Natural killer cell (primary cell): ENCODE measurements at regions not wholly inside any gene's neighbourhood (a gene's known extent, or its start where the extent isn't known, plus 50 kb on each side); places are given as distances from the start of the nearest gene placed in this dataset.

Experiments used
- ATAC-seq, 3 donors: fragments of 150-1000 bp in 2 of 3; fragments of 200-7000 bp in 1 of 3; cut with Tn5 transposase; 1 replicate in 1 of 3; 2 replicates in 2 of 3; pipeline ENCODE4 v1.10.0; 2021; ENCODE audit warnings: mild to moderate bottlenecking in 2 of 3, moderate library complexity in 2 of 3
- DNase-seq, 2 donors: peaks; one replicate each; pipeline versions ENCODE4 v3.0.0 to v3.0.0-alpha.2; 2013 to 2021; ENCODE audit warnings: mixed read lengths in 1 of 2
- H3K27ac ChIP-seq: one replicate; pipeline ENCODE4 v1.5.1; 2013; ENCODE audit warnings: mild to moderate bottlenecking, low read length
- H3K27me3 ChIP-seq: one replicate; pipeline ENCODE4 v1.6.1; 2013; ENCODE audit warnings: low read length; ENCODE audit not compliant: control insufficient read depth, insufficient read depth
- H3K36me3 ChIP-seq: one replicate; pipeline ENCODE4 v1.6.1; 2013; ENCODE audit warnings: low read length; ENCODE audit not compliant: control insufficient read depth, insufficient read depth
- H3K4me1 ChIP-seq: one replicate; pipeline ENCODE4 v1.6.1; 2013; ENCODE audit warnings: low read length; ENCODE audit not compliant: control insufficient read depth, insufficient read depth
- H3K4me3 ChIP-seq: one replicate; pipeline ENCODE4 v1.5.1; 2013; ENCODE audit warnings: low read length
- H3K9me3 ChIP-seq: one replicate; pipeline ENCODE4 v1.6.1; 2013; ENCODE audit warnings: low read length; ENCODE audit not compliant: control insufficient read depth, insufficient read depth
- H3K27ac Mint-ChIP-seq, 2 donors: one replicate each; pipeline ENCODE4 v1.8.0; 2022; ENCODE audit warnings: mild to moderate bottlenecking in 2 of 2, mixed read lengths in 2 of 2, moderate library complexity in 1 of 2
- H3K27me3 Mint-ChIP-seq, 2 donors: one replicate each; pipeline ENCODE4 v1.8.0; 2022; ENCODE audit warnings: low read depth in 2 of 2, mixed read lengths in 2 of 2
- H3K36me3 Mint-ChIP-seq: one replicate; pipeline ENCODE4 v1.8.0; 2022; ENCODE audit warnings: mixed read lengths
- H3K4me1 Mint-ChIP-seq, 2 donors: one replicate each; pipeline ENCODE4 v1.8.0; 2022; ENCODE audit warnings: mixed read lengths in 2 of 2
- H3K4me3 Mint-ChIP-seq: one replicate; pipeline ENCODE4 v1.8.0; 2022; ENCODE audit warnings: mild to moderate bottlenecking, moderate library complexity, mixed read lengths
- H3K9me3 Mint-ChIP-seq, 2 donors: one replicate each; pipeline ENCODE4 v1.8.0; 2022; ENCODE audit warnings: mixed read lengths in 2 of 2
- WGBS: methylation state at CpG from one replicate; pipeline ENCODE4 v1.1.7; 2013; ENCODE audit warnings: missing lambda C conversion rate; ENCODE audit not compliant: insufficient coverage; 5-methylcytosine and 5-hydroxymethylcytosine counted together
- intact Hi-C: fragments of 100-400 bp; cut with micrococcal nuclease; formaldehyde crosslinking; loops from one replicate; pipeline ENCODE4 v1.14.2; 2022
- TF ChIP-seq, protein P1 (sequence below): fragments of 200-600 bp; IDR thresholded peaks from one replicate; pipeline ENCODE4 v1.8.0; 2022; ENCODE audit warnings: antibody characterized with exemption

DNA sequence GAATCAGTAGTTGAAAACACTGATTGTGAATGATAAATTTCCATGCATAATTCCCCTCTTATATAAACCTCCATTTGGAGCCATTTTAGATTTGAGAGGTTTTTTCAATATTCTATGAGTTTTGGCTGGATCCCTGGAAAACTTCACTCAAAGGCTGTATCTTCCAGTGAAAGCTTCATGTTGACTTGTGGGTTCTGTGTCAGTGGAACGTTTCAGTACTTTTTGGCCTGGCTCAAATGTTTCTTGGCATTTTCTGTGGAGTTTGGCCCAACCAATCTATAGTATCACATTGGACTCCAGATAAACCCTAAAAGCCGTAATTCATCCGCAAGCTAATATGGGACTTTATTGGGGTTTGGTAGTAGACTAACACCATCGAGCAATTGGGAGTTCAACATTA lies 172.6 kb upstream of the PRPS1L1 start:
- no peak overlapping the region for H3K27ac ChIP-seq
- H3K4me3 ChIP-seq: no peak overlapping the region
- ATAC-seq: no peak
- no peaks in the 10 kb centered on the region for H3K27me3 ChIP-seq
- H3K9me3 ChIP-seq: no peaks in the 10 kb centered on the region
- no peaks in the 10 kb centered on the region for H3K36me3 Mint-ChIP-seq
- H3K27ac Mint-ChIP-seq: no peak overlapping the region
- H3K4me1 ChIP-seq: no peaks in the 10 kb centered on the region
- intact Hi-C loops: no loop called here
- TF ChIP-seq, protein P1, sequence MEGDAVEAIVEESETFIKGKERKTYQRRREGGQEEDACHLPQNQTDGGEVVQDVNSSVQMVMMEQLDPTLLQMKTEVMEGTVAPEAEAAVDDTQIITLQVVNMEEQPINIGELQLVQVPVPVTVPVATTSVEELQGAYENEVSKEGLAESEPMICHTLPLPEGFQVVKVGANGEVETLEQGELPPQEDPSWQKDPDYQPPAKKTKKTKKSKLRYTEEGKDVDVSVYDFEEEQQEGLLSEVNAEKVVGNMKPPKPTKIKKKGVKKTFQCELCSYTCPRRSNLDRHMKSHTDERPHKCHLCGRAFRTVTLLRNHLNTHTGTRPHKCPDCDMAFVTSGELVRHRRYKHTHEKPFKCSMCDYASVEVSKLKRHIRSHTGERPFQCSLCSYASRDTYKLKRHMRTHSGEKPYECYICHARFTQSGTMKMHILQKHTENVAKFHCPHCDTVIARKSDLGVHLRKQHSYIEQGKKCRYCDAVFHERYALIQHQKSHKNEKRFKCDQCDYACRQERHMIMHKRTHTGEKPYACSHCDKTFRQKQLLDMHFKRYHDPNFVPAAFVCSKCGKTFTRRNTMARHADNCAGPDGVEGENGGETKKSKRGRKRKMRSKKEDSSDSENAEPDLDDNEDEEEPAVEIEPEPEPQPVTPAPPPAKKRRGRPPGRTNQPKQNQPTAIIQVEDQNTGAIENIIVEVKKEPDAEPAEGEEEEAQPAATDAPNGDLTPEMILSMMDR: no peak
- H3K9me3 Mint-ChIP-seq: no peaks in the 10 kb centered on the region
- peaks cover 16 to 18% of the 10 kb centered on the region in 2 donors for H3K4me1 Mint-ChIP-seq
- H3K36me3 ChIP-seq: no peaks in the 10 kb centered on the region
- no peak overlapping the region for H3K4me3 Mint-ChIP-seq
- H3K27me3 Mint-ChIP-seq: no peaks in the 10 kb centered on the region
- DNase-seq: no peak
- WGBS: 100% methylated on average over 1 of the region's 4 CpGs

DNA sequence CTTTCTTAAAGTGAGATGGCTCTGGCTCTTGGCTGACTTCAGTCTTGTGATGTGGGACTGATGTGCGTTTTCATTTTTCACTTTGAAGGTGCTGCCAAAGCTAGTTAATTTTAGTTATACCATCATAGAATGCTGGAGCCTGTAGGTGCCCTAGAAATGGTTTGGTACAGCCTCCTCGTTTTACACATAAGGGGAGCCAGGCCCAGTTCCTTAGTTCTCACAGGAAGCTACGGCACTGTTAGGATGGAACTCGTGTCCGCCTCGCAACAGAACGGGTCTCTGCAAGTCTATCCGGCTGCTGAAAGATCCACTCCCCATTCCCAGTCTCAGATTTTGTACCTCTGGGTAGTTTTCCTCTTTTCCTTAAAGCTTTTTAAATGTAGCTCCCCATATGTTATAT lies 173.2 kb upstream of the PRPS1L1 start:
- no peak overlapping the region for H3K27ac ChIP-seq
- no peak overlapping the region for H3K27ac Mint-ChIP-seq
- intact Hi-C loops: no loop called here
- DNase-seq: no peak
- ATAC-seq: no peak
- no peaks in the 10 kb centered on the region for H3K27me3 Mint-ChIP-seq
- peaks cover 16 to 18% of the 10 kb centered on the region in 2 donors for H3K4me1 Mint-ChIP-seq
- no peak overlapping the region for H3K4me3 ChIP-seq
- H3K36me3 ChIP-seq: no peaks in the 10 kb centered on the region
- H3K9me3 Mint-ChIP-seq: no peaks in the 10 kb centered on the region
- H3K36me3 Mint-ChIP-seq: no peaks in the 10 kb centered on the region
- H3K9me3 ChIP-seq: no peaks in the 10 kb centered on the region
- H3K4me3 Mint-ChIP-seq: no peak overlapping the region
- 91% methylated on average over 8 of the region's 8 CpGs for WGBS
- TF ChIP-seq, protein P1: no peak
- H3K27me3 ChIP-seq: no peaks in the 10 kb centered on the region
- no peaks in the 10 kb centered on the region for H3K4me1 ChIP-seq

DNA sequence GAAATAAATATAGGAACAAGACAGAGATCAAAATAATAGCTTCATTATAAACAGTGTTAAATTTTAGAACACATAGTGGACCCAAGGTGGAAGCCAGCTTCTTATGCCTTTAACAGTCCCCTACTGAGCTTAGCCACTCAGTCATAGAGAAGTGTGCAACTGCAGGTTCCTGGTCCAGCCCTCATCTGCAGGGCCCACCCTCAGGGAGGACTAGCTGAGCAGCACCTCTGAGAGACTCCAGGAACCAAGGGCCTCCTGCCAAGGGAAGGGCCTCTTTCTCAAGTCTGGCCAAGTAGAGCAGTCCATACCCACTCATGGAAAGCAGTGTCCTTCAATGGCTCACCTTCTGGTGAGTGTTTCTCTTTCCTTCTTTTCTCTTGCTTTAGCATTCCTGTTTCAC lies 173.7 kb upstream of the PRPS1L1 start:
- Histone ChIP-seq H3K36me3 (no peaks in the 10 kb centered on the region), H3K4me1 (no peaks in the 10 kb centered on the region), H3K9me3 (no peaks in the 10 kb centered on the region), H3K27ac (no peak overlapping the region), H3K27me3 (no peaks in the 10 kb centered on the region), H3K4me3 (no peak overlapping the region)
- no peaks in the 10 kb centered on the region for H3K36me3 Mint-ChIP-seq
- H3K27me3 Mint-ChIP-seq: no peaks in the 10 kb centered on the region
- H3K9me3 Mint-ChIP-seq: no peaks in the 10 kb centered on the region
- TF ChIP-seq, protein P1: no peak
- no peak overlapping the region for H3K27ac Mint-ChIP-seq
- H3K4me1 Mint-ChIP-seq: peaks cover 16 to 18% of the 10 kb centered on the region in 2 donors
- H3K4me3 Mint-ChIP-seq: no peak overlapping the region
- ATAC-seq (peak in 1 of 3 donors; percentile 17), DNase-seq (no peak)
- intact Hi-C loops: no loop called here

DNA sequence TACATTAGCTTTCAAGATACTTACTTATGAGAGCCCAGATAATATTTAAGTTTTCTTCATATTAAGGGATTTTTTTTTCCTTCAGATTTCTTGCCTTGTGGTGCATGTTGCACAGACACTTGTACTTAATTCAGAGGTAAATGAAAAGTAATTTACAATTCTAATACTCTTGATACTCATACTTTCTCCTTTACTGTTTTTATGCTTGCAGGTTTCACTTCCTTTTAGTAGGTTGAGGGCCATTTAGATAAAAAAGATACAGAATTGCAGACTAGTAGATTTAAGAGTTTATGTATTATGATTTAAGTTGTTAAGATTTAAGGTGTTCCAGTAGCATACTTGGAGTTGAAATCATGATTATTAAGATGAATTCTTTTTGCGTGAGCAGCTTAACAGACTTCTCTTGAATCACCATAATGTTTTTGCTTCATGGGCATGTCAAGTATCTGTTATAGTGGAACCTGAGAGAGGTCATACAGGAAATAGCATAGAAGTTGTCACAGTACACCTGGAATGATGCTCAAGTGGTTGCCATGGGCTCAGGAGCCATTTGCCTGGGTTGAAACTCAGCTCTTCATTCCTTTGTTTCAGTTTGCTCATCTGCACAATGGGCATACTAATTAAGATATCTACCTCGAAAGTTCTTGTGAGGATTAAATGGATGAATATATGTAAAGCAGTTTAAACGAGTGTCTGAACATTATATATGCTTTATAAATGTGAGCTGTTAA lies 174.8 kb upstream of the PRPS1L1 start:
- no peak overlapping the region for H3K4me3 ChIP-seq
- TF ChIP-seq, protein P1: no peak
- DNase-seq (no peak), ATAC-seq (no peak)
- intact Hi-C loops: no loop called here
- Mint-ChIP-seq H3K27me3 (no peaks in the 10 kb centered on the region), H3K4me1 (peaks cover 16 to 18% of the 10 kb centered on the region in 2 donors), H3K4me3 (no peak overlapping the region), H3K9me3 (no peaks in the 10 kb centered on the region), H3K27ac (peak overlapping the region in 1 of 2 donors; percentile 59), H3K36me3 (no peaks in the 10 kb centered on the region)
- H3K36me3 ChIP-seq: no peaks in the 10 kb centered on the region
- 86% methylated on average over 3 of the region's 3 CpGs for WGBS
- no peak overlapping the region for H3K27ac ChIP-seq
- no peaks in the 10 kb centered on the region for H3K9me3 ChIP-seq
- H3K27me3 ChIP-seq: no peaks in the 10 kb centered on the region
- H3K4me1 ChIP-seq: no peaks in the 10 kb centered on the region
